ENCODE measurements at regions not wholly inside any gene's neighbourhood (a gene's known extent, or its start where the extent isn't known, plus 50 kb on each side); places are given as distances from the start of the nearest gene placed in this dataset.
"Not testable (repeated sequence)": the region's sequence is repeated elsewhere in the genome, so short reads cannot be mapped to it uniquely, and the experiment has no call there.

DNA sequence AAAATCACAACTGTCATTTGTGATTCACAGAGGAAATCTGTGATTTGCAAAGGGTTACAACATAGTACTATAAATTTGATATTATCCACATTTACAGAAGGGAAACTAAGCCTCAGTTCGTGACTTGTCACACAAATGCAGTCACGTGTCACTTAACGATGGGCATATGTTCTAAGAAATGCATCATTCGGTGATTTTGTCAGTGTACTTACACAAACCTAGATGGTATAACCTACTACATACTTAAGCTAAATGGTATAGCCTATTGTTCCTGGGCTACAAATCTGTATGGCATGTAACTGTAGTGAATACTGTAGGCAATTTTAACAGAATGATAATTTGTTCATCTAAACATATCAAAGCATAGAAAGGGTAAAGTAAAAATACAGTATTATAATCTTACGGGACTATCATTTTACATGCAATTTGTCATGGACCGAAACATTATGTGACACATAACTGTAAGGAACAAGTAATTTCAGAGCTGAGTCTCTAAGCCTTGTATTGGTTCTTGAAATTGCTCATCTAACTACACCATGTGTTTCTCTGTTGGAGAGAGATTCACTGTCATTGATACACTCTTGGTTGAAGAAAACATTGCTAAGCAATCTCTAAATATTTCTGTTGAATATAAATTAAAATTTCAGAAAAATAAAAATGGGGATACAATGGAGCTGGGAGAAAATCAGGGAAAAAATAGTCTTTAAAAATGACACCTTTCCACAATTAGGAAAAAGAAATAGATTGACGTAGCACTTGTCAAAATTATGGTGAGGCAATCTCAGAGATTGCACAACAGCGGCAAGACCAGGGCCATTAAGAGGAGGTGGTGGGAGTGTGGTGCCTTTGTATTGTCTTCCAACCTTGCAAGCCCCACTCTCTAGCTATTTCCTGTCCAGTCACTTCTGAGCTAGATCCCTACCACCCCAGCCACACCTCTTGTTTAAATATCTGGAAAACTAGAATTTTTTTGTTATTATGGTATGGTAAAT, 645.8 kb upstream of the TBL1XR1 start:
- no peak for DNase-seq (ENCODE audit: low read depth)
- in situ Hi-C loops (cut with HindIII; ENCODE audit: low pct_unique_long_range_greater_than_20kb, low sequenced_read_pairs): no loop called here

DNA sequence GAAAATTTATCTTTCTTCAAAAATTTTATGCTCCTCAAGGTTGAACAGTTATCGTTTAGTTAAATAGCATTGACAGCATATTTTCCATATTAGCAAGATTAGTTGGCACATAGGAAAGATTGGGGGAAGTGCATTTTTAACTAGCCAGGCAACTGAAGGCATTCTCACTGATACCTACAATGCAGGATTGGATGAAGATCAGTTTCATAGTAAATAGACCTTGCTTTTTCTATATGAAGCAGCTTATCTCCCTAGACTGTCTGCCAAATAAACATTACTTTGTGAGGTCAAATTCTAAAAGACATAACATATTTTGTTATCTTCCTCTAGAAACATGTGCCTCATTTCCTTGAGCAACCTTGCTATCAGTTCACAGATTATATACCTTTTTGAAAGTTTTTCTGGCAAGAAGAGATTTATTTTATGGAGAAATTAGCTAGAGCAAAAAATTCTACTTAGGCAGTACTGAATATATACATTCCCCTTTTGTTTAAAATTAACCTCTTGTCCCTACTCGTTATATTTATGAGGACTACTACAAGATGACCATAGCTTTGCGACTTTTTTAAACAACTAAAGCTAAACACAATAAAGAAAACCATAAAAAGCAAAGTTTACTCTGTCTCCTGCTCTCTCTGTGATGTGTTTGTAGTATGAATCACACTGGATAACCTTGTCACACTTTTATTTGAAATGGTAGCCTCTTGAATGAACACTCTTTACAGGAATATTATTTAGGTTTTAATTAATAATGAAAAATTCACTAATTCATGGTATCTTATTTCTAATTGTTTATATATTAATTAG, 654.9 kb upstream of the TBL1XR1 start:
- DNase-seq (ENCODE audit: low read depth): no peak
- in situ Hi-C loops (cut with HindIII; ENCODE audit: low pct_unique_long_range_greater_than_20kb, low sequenced_read_pairs): no loop called here

- no peak for DNase-seq (ENCODE audit: low read depth)
- in situ Hi-C loops (cut with HindIII; ENCODE audit: low pct_unique_long_range_greater_than_20kb, low sequenced_read_pairs): no loop called here
These were observed 657.7 kb upstream of the TBL1XR1 start for GRCh38 chr3:177855021-177855420.

DNA sequence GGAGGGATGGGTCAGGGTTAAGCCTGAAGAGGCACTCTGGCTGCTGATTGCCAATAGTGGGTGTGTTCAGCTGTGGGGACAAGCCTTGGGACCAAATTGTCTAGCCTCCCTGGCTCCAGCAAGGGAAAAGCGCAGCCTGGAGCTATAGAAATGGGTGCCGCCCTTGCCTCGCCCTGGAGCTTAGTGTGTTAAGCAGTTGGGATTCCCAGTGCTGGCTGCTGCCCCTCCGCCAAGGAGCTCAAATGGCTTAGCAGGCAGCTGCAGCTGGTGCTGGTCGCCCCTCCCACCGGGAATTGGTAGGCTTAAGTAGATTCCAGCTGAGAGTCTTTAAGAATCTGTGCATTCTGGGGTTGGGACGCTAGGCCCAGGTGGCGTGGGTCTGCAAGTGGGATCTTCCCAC, 662.9 kb upstream of the TBL1XR1 start:
- no peak for DNase-seq (ENCODE audit: low read depth)
- in situ Hi-C loops (cut with HindIII; ENCODE audit: low pct_unique_long_range_greater_than_20kb, low sequenced_read_pairs): no loop called here

DNA sequence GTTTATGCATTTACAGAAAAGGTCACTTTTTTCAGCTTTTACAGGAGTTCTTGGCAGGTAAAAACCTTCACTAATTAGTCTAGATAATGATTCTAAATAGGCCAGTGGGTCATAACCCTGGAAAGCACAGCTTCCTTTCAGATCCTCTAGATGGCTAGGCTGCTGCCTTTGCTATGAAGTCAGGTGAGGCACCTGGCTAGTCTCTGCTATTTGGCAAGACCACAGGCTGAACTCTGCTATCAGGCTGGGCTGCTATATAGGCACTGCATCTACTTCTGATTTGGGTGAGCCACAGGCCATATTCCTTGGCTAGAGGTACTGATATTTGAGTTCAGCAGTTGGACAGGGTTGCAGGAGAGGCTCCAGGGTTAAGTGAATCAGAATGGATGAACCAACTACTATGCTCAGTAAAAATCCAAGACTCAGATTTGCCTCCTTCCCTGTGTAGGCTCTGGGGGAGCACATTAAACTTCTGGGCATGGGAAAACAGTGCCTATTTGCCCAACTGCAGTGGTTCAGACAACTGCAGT, 665.7 kb upstream of the TBL1XR1 start:
- no peak for DNase-seq (ENCODE audit: low read depth)
- in situ Hi-C loops (cut with HindIII; ENCODE audit: low pct_unique_long_range_greater_than_20kb, low sequenced_read_pairs): no loop called here

DNA sequence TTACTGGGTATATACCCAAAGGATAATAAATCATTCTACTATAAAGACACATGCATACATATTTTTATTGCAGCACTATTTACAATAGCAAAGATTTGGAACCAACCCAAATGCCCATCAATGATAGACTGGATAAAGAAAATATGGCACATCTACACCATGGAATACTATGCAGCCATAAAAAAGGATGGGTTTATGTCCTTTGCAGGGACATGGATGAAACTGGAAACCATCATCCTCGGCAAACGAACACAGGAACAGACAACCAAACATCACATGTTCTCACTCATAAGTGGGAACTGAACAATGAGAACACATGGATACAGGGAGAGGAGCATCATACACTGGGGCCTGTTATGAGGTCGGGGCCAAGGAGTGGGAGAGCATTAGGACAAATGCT, 665.0 kb upstream of the KCNMB2 start:
- DNase-seq (ENCODE audit: low read depth); in situ Hi-C loops (cut with HindIII; ENCODE audit: low pct_unique_long_range_greater_than_20kb, low sequenced_read_pairs): not testable (repeated sequence)

DNA sequence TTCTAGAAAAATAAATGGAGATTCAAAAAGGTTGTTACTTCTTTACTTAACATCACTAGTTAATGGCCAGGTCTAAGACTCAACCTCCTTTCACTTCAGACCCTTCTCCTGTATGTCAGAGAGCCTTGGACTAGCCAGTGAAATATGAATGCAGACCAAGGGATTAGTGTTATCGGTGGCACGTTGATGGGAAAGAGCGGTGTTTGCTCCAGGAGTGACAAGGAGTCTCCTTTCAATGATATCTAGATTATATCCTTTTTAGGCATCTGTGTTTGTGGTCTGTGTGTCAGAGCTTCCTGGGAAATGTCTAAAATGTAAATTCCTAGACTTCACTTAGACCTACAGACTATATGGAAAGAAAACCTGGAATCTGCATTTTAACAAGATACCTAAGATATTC, 658.0 kb upstream of the KCNMB2 start:
- no peak for DNase-seq (ENCODE audit: low read depth)
- in situ Hi-C loops (cut with HindIII; ENCODE audit: low pct_unique_long_range_greater_than_20kb, low sequenced_read_pairs): no loop called here

DNA sequence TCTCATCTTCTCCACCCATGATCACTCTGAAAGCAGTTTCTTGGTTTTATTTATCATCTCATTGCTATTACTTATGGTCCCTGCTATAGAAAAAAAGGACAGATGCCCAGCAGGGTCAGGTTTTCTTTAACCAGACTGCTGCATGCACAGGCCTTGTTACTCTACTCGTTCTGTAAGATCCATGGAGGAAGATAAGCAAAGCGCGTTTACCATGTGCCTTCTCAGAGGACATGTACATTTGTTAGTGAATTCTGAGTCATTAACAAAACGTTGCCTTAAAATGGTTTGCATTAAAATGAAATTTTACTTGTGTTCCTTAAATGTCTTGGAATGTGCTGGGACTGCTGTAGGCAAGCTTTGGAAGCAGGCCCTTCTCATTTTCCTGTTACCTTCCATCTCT, 657.3 kb upstream of the KCNMB2 start:
- DNase-seq (ENCODE audit: low read depth): no peak
- in situ Hi-C loops (cut with HindIII; ENCODE audit: low pct_unique_long_range_greater_than_20kb, low sequenced_read_pairs): no loop called here

DNA sequence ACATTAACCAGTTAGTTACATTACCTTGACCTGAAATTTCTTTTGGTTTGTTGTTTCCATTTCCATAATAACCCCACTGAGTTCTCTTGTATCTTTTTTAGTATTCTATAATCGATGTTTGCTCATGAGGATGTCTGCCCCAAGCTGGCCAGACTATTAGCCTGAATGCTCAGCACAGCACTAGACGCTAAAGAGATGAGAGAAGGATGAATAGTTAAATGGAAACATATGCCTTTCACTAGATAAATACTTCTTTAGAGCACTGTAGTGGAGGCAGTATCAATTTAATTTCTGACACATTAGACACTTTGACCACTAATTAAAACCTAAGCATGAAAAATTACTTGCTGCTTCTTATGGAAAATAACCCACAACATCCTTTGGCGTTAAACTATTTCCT, 654.9 kb upstream of the KCNMB2 start:
- no peak for DNase-seq (ENCODE audit: low read depth)
- in situ Hi-C loops (cut with HindIII; ENCODE audit: low pct_unique_long_range_greater_than_20kb, low sequenced_read_pairs): no loop called here

DNA sequence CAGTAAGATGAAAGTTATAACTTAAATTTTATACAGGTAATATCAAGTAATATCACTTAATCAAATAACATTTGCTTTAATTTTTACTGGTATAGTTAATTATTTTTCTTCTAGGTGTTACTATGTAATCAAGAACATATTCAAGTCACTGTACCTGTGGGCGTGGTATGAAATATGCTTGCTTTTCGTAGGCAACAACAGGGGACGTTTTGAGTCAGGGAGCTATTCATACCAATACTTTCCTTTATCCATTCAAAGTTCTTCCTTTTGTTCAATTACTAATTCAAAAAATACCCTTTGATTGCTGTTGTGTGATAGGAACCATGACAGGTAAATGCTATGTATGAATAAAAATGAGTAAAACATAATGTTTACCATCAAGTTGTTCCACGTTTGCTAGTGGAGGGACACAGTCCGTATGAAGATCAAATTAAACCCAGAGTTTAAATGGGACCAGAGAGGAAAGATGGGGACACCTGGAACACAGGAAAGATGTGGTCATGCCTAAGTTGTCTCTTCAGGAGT, 654.0 kb upstream of the KCNMB2 start:
- DNase-seq (ENCODE audit: low read depth): no peak
- in situ Hi-C loops (cut with HindIII; ENCODE audit: low pct_unique_long_range_greater_than_20kb, low sequenced_read_pairs): no loop called here

- in situ Hi-C loops (cut with HindIII; ENCODE audit: low pct_unique_long_range_greater_than_20kb, low sequenced_read_pairs): no loop called here
- DNase-seq (ENCODE audit: low read depth): no peak
These were observed 653.1 kb upstream of the KCNMB2 start for GRCh38 chr3:177883091-177883490.

GRCh38 chr3:177883957-177884356, 652.3 kb upstream of the KCNMB2 start:
- in situ Hi-C loops (cut with HindIII; ENCODE audit: low pct_unique_long_range_greater_than_20kb, low sequenced_read_pairs): no loop called here
- DNase-seq (ENCODE audit: low read depth): no peak

- no peak for DNase-seq (ENCODE audit: low read depth)
- in situ Hi-C loops (cut with HindIII; ENCODE audit: low pct_unique_long_range_greater_than_20kb, low sequenced_read_pairs): no loop called here
These were observed 651.2 kb upstream of the KCNMB2 start for GRCh38 chr3:177885063-177885462.

DNA sequence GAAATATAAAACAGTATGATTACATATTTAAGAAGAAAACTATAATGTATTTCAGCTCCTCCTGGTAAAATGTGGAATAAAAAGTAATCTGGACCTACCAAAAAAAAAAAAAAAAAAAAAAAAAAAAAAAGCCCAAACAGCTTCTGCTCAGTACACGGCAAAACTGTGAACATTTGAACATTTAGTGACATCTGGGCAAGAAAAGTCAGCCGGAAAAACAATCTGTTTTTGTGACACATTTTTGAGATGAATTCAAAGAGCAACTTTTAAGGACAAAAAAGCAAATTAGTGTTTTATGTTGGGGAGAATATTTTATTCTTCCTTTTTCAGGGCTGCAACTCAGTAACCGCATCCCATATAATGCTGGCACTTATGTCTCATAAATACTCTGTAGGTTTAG, 649.7 kb upstream of the KCNMB2 start:
- no peak for DNase-seq (ENCODE audit: low read depth)
- in situ Hi-C loops (cut with HindIII; ENCODE audit: low pct_unique_long_range_greater_than_20kb, low sequenced_read_pairs): no loop called here

DNA sequence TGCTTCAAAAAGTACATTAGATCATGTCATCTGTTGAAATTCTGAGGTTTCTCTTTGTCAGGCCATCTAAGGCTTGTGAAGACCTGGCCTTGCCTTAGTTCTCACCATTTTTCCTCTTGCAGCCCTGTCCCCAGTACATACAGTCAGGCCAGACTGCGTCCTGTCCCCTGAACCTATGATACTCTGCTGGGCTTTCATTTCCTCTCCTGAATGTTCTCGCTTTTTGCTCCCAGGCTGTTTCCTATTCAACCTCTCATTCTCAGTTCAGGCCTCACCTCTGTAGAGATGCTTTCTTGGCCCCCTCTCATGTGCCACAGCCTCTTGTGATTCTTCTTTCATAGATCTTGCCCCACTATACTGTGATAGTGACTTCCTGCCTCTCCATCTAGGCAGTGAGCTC, 648.8 kb upstream of the KCNMB2 start:
- no peak for DNase-seq (ENCODE audit: low read depth)
- in situ Hi-C loops (cut with HindIII; ENCODE audit: low pct_unique_long_range_greater_than_20kb, low sequenced_read_pairs): no loop called here

- in situ Hi-C loops (cut with HindIII; ENCODE audit: low pct_unique_long_range_greater_than_20kb, low sequenced_read_pairs): no loop called here
- DNase-seq (ENCODE audit: low read depth): no peak
These were observed 647.1 kb upstream of the KCNMB2 start for GRCh38 chr3:177889161-177889560.

DNA sequence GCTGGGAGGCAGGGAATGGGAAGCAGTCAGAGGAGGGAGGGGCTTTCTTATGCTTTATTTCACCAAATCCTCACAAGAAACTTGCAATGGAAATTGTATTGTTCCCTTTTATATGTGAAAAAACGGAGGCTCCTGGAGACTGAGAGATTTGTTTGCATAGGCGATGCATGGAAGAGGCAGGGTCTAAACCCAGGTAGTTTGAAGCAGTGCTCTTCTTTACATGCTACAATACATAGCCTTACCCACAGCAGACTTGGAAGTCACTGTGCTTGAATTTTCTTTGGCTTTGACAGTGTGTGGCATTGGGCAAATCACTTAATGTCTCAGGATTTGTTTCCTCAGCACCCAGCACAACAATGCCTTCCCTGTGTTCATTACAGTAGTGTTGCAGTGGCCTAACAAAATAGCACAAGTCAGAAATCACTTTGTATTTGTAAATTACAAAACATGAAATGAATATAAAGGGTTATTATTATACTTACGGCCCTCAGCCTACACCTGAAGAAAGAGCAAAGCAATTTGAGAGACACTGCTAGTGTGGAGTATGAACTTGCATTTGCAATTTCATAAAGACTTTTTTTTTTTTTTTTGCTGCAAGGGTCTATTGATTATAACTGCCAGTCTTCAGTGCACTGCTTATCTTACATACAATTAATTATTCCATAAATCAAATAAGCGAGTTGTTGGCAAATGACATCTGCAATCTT, 646.4 kb upstream of the KCNMB2 start:
- no peak for DNase-seq (ENCODE audit: low read depth)
- in situ Hi-C loops (cut with HindIII; ENCODE audit: low pct_unique_long_range_greater_than_20kb, low sequenced_read_pairs): no loop called here

DNA sequence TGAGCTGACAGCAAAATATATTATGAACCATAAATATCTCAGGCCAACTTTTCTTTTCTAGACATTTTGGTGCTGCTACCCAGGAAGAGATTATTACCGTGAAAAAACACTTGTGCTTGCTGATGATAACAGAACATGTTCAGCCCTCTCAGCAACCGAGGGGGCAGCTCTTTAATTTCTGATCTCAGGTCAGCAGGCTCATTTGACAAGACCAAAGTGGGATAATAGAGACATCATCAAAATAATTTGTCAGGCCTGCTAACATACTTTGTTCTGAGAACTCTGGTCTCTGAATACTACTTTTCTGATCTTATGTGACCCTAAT, 645.9 kb upstream of the KCNMB2 start:
- DNase-seq (ENCODE audit: low read depth): no peak

More for the DNA sequence above, 645.9 kb upstream of the KCNMB2 start:
- in situ Hi-C loops (cut with HindIII; ENCODE audit: low pct_unique_long_range_greater_than_20kb, low sequenced_read_pairs): no loop called here

Measured in Caki2 (cell line).